Keratinocyte (primary cell): ENCODE measurements at regions not wholly inside any gene's neighbourhood (a gene's known extent, or its start where the extent isn't known, plus 50 kb on each side); places are given as distances from the start of the nearest gene placed in this dataset.
"Not testable (repeated sequence)": the region's sequence is repeated elsewhere in the genome, so short reads cannot be mapped to it uniquely, and the experiment has no call there.

Source experiments
- EZH2 ChIP-seq: IDR thresholded peaks from one replicate; pipeline ENCODE4 v1.6.1; 2012; ENCODE audit warnings: inconsistent platforms, mild to moderate bottlenecking, low read length, moderate library complexity
- TF ChIP-seq, protein P1 (sequence below), 3 experiments: IDR thresholded peaks in 1 of 3; conservative IDR thresholded peaks in 1 of 3; optimal IDR thresholded peaks in 1 of 3; 2 replicates in 2 of 3; 3 replicates in 1 of 3; pipeline versions ENCODE3 to v1.5.1; 2011; ENCODE audit warnings: low read length in 3 of 3, mild to moderate bottlenecking in 3 of 3, moderate library complexity in 2 of 3, control low read depth in 1 of 3, inconsistent platforms in 1 of 3; ENCODE audit not compliant: insufficient read depth in 2 of 3; ENCODE audit errors: extremely low read depth in 1 of 3

DNA sequence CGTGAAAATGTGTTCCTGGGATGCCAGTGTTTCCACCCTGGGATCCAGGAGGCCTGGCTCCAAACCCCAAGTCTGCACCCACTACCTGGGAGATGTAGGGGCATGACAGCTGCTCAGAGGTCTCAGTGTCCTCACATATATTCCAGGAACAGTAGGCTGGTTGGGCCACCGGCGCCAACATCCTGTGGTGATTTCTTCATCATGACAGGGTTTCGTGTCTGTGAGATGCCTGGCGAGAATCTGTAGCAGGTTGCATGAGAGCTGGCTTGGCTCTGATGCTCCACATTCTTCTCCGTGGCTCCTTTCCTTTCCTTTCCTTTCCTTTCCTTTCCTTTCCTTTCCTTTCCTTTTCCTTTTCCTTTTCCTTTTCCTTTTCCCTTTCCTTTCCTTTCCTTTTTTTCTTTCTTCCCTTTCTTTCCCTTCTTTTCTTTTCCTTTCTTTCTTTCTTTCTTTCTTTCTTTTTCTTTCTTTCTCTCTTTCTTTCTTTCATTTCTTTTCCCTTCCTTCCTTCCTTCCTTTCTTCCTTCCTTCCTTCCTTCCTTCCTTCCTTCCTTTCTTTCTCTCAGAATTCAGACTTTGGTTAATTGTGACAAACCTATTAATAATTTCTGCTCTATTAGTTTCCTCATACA is 87.6 kb upstream of the DPP6 start:
- TF ChIP-seq, protein P1, sequence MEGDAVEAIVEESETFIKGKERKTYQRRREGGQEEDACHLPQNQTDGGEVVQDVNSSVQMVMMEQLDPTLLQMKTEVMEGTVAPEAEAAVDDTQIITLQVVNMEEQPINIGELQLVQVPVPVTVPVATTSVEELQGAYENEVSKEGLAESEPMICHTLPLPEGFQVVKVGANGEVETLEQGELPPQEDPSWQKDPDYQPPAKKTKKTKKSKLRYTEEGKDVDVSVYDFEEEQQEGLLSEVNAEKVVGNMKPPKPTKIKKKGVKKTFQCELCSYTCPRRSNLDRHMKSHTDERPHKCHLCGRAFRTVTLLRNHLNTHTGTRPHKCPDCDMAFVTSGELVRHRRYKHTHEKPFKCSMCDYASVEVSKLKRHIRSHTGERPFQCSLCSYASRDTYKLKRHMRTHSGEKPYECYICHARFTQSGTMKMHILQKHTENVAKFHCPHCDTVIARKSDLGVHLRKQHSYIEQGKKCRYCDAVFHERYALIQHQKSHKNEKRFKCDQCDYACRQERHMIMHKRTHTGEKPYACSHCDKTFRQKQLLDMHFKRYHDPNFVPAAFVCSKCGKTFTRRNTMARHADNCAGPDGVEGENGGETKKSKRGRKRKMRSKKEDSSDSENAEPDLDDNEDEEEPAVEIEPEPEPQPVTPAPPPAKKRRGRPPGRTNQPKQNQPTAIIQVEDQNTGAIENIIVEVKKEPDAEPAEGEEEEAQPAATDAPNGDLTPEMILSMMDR (optimal IDR thresholded peaks at IDR 0.05 in 1 of 3, IDR thresholded peaks at IDR 0.05 in 1 of 3, conservative IDR thresholded peaks at IDR 0.05 in 1 of 3; ENCODE audit: extremely low read depth in 1 of 3, insufficient read depth in 2 of 3, low read length in 3 of 3), result not testable (repeated sequence)
- not testable (repeated sequence) for TF ChIP-seq EZH2
